Trophoblast cell (in vitro differentiated cells and primary cell): ENCODE measurements at regions not wholly inside any gene's neighbourhood (a gene's known extent, or its start where the extent isn't known, plus 50 kb on each side); places are given as distances from the start of the nearest gene placed in this dataset.

Source experiments
- DNase-seq, 2 donors: peaks; one replicate each; pipeline ENCODE4 v3.0.0-alpha.2; 2016
- H2AFZ ChIP-seq: 2 replicates; pipeline ENCODE4 v1.6.1; 2013; ENCODE audit warnings: low read length, moderate library complexity, mild to moderate bottlenecking; ENCODE audit not compliant: insufficient read depth, poor library complexity
- H2AK5ac ChIP-seq: 2 replicates; pipeline ENCODE4 v1.6.1; 2013; ENCODE audit warnings: mild to moderate bottlenecking, low read length
- H2BK120ac ChIP-seq: 2 replicates; pipeline ENCODE4 v1.6.1; 2013; ENCODE audit warnings: low read length, mild to moderate bottlenecking, moderate library complexity; ENCODE audit not compliant: insufficient read depth, poor library complexity
- H2BK12ac ChIP-seq: 2 replicates; pipeline ENCODE4 v1.6.1; 2013; ENCODE audit warnings: mild to moderate bottlenecking, low read length, moderate library complexity
- H2BK5ac ChIP-seq: 2 replicates; pipeline ENCODE4 v1.6.1; 2013; ENCODE audit warnings: low read length, low read depth, moderate library complexity, mild to moderate bottlenecking; ENCODE audit not compliant: poor library complexity
- H3K14ac ChIP-seq: 2 replicates; pipeline ENCODE4 v1.6.1; 2013; ENCODE audit warnings: mild to moderate bottlenecking, low read length
- H3K18ac ChIP-seq: 2 replicates; pipeline ENCODE4 v1.6.1; 2013; ENCODE audit warnings: mild to moderate bottlenecking, low read length
- H3K23ac ChIP-seq: 2 replicates; pipeline ENCODE4 v1.6.1; 2013; ENCODE audit warnings: low read length
- H3K27ac ChIP-seq: 2 replicates; pipeline ENCODE4 v1.5.1; 2013; ENCODE audit warnings: low read depth, mild to moderate bottlenecking, inconsistent platforms, low read length, moderate library complexity
- H3K27me3 ChIP-seq: 2 replicates; pipeline ENCODE4 v1.6.1; 2013; ENCODE audit warnings: inconsistent platforms, mild to moderate bottlenecking, low read length, moderate library complexity; ENCODE audit not compliant: insufficient read depth
- H3K36me3 ChIP-seq, 2 experiments: 1 replicate in 1 of 2; 2 replicates in 1 of 2; pipeline ENCODE4 v1.6.1; 2013; ENCODE audit warnings: low read length in 2 of 2, mild to moderate bottlenecking in 2 of 2, moderate library complexity in 1 of 2; ENCODE audit not compliant: insufficient read depth in 2 of 2, control insufficient read depth in 1 of 2
- H3K4ac ChIP-seq: 2 replicates; pipeline ENCODE4 v1.6.1; 2013; ENCODE audit warnings: low read depth, mild to moderate bottlenecking, low read length, moderate library complexity
- H3K4me1 ChIP-seq, 2 experiments: 1 replicate in 1 of 2; 2 replicates in 1 of 2; pipeline ENCODE4 v1.6.1; 2013; ENCODE audit warnings: low read length in 2 of 2, mild to moderate bottlenecking in 2 of 2, moderate library complexity in 1 of 2; ENCODE audit not compliant: insufficient read depth in 2 of 2, control insufficient read depth in 1 of 2
- H3K4me2 ChIP-seq: 2 replicates; pipeline ENCODE4 v1.6.1; 2013; ENCODE audit warnings: inconsistent platforms, mild to moderate bottlenecking, low read length, moderate library complexity
- H3K4me3 ChIP-seq: 2 replicates; pipeline ENCODE4 v1.5.1; 2013; ENCODE audit warnings: mild to moderate bottlenecking, low read depth, low read length, inconsistent platforms
- H3K79me1 ChIP-seq: one replicate; pipeline ENCODE4 v1.6.1; 2013; ENCODE audit warnings: low read length
- H3K79me2 ChIP-seq: 2 replicates; pipeline ENCODE4 v1.6.1; 2013; ENCODE audit warnings: low read length, mild to moderate bottlenecking; ENCODE audit not compliant: control insufficient read depth, insufficient read depth, poor library complexity
- H3K9ac ChIP-seq: 2 replicates; pipeline ENCODE4 v1.6.1; 2013; ENCODE audit warnings: mild to moderate bottlenecking, low read length
- H3K9me3 ChIP-seq: 2 replicates; pipeline ENCODE4 v1.6.1; 2013; ENCODE audit warnings: low read depth, mild to moderate bottlenecking, control low read depth, inconsistent platforms, low read length; ENCODE audit not compliant: insufficient read depth
- H4K12ac ChIP-seq: 2 replicates; pipeline ENCODE4 v1.6.1; 2013; ENCODE audit warnings: low read depth, mild to moderate bottlenecking, low read length, moderate library complexity
- H4K8ac ChIP-seq: 2 replicates; pipeline ENCODE4 v1.6.1; 2013; ENCODE audit warnings: low read depth, mild to moderate bottlenecking, low read length, moderate library complexity
- H4K91ac ChIP-seq: one replicate; pipeline ENCODE4 v1.6.1; 2013; ENCODE audit warnings: low read depth, mild to moderate bottlenecking, low read length, moderate library complexity
- WGBS: extraction: QIAGEN DNeasy Blood & Tissue Kit; methylation state at CpG from one replicate; pipeline ENCODE4 v1.1.7; 2013; ENCODE audit warnings: missing lambda C conversion rate; ENCODE audit not compliant: insufficient read length, insufficient coverage; ENCODE audit errors: extremely low coverage; 5-methylcytosine and 5-hydroxymethylcytosine counted together

DNA sequence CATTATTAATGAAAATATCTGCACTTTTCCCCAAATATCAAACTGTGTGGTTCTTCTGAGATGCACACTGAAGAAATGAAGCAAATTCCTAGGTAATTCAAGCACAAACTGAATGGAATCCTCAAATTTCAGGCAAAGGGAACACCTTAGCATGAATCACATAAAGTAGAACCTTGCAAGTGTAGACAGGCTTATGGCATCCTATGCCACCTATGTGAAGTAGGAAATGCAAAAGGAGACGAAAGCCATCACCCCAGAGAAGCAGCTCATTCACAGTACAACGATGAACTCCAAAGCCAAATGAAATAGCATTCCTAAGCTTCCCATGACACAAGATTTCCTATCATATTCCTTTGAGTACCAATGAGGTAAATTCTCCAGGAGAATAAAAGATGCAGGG is 461.2 kb upstream of the RUNX1 start:
- Histone ChIP-seq H2AK5ac (no peak overlapping the region), H4K91ac (no peak overlapping the region), H2BK12ac (no peak overlapping the region), H3K27ac (no peak overlapping the region), H3K23ac (no peak overlapping the region), H2AFZ (no peak overlapping the region), H4K8ac (no peak overlapping the region), H3K4me2 (no peak overlapping the region), H3K4ac (no peak overlapping the region), H4K12ac (no peak overlapping the region), H3K9ac (no peak overlapping the region), H3K4me1 (peaks cover 0 to 6% of the 10 kb centered on the region in 2 experiments), H3K18ac (no peak overlapping the region), H3K79me2 (no peaks in the 10 kb centered on the region), H2BK5ac (no peak overlapping the region), H3K79me1 (no peaks in the 10 kb centered on the region), H3K27me3 (no peaks in the 10 kb centered on the region), H3K9me3 (no peaks in the 10 kb centered on the region), H3K4me3 (no peak overlapping the region), H2BK120ac (no peak overlapping the region), H3K36me3 (no peaks in the 10 kb centered on the region), H3K14ac (no peak overlapping the region)
- DNase-seq, result no peak
- WGBS, result no CpG with 5 or more reads among the region's 2 CpGs

DNA sequence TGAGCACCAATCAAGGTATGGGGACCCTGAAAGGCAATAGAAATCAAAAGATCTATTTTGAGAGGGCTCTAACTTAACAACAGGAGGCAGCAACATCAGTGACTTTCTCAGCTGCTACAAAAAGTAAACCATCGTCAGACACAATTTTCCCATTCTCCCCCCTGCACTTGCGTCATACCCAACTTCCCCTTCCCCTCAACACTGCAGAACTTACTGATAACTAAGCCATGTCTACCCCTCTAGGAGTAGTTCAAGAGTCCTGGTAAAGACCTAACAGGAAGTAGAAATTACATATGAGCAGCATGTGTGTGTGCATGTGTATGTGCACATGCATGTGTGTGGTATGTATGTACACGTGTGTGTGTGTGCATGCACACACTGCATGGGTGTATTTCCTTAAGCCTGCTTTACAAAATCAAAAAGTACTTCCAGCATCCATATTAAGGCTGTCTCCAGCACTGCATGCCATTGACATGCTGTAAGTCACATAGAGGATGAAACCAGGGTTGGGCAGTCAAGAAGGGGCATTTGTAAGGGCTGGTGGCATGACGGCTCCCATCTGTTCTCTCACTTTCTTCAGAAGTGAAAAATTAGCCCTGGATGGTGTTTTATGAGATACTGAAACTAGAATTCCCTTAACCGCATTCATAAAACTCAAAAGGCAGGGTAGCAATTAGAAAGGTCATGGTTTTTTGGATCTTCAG is 460.1 kb upstream of the RUNX1 start:
- no peaks in the 10 kb centered on the region for H3K79me1 ChIP-seq
- H3K14ac ChIP-seq, result no peak overlapping the region
- no peak overlapping the region for H2BK120ac ChIP-seq

DNA sequence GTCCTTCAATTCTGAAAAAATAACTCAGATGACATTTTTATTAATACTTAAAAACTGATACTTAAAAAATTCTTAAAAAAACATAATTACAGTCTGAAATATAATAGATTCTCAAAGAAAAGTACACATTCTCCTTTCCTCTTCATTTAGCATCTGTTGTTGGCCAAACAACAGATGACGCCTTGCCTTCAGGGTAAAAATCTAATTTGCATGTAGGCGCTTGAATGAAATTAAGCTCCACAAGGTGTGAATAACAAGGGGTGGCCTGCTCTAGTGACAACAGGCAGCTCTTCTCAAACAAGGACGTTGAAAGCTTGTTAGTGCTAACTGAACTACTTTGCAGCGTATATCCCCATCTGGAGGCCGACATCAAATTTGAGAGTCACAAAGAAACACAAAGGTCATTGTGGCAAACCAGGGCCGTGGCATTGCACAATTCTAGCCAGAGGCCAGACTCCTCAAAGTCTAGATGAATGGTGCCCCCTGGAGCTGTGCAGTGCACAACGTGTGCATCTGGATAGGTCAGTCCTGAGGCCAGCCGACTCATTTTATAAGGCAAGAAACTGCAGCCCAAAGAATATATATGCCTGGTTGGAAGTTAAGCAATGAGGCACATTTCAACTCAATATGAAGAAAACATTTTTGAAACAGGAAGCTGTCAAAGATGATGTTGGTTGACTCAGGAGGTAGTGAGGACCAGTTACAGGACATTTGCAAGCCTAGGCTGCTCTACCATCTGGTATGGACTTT is 459.2 kb upstream of the RUNX1 start:
- WGBS, result no CpG with 5 or more reads among the region's 8 CpGs
- peak; percentile 57 to 63 for DNase-seq
- no peak overlapping the region for H3K9ac ChIP-seq

More for the DNA sequence above, 460.1 kb upstream of the RUNX1 start:
- H3K23ac ChIP-seq, result no peak overlapping the region
- H3K9me3 ChIP-seq, result no peaks in the 10 kb centered on the region
- H3K36me3 ChIP-seq, result no peaks in the 10 kb centered on the region
- WGBS, result no CpG with 5 or more reads among the region's 5 CpGs
- H2BK5ac ChIP-seq, result no peak overlapping the region
- no peak overlapping the region for H3K4me3 ChIP-seq
- DNase-seq, result no peak
- no peak overlapping the region for H4K8ac ChIP-seq
- peaks cover 0 to 6% of the 10 kb centered on the region in 2 experiments for H3K4me1 ChIP-seq
- H4K91ac ChIP-seq, result no peak overlapping the region
- no peak overlapping the region for H3K4ac ChIP-seq
- no peak overlapping the region for H4K12ac ChIP-seq
- no peak overlapping the region for H3K27ac ChIP-seq
- no peaks in the 10 kb centered on the region for H3K79me2 ChIP-seq
- H3K9ac ChIP-seq, result no peak overlapping the region
- H3K18ac ChIP-seq, result no peak overlapping the region
- no peak overlapping the region for H2AFZ ChIP-seq
- H2AK5ac ChIP-seq, result no peak overlapping the region
- peaks cover 2% of the 10 kb centered on the region for H3K27me3 ChIP-seq
- no peak overlapping the region for H3K4me2 ChIP-seq
- H2BK12ac ChIP-seq, result no peak overlapping the region

DNA sequence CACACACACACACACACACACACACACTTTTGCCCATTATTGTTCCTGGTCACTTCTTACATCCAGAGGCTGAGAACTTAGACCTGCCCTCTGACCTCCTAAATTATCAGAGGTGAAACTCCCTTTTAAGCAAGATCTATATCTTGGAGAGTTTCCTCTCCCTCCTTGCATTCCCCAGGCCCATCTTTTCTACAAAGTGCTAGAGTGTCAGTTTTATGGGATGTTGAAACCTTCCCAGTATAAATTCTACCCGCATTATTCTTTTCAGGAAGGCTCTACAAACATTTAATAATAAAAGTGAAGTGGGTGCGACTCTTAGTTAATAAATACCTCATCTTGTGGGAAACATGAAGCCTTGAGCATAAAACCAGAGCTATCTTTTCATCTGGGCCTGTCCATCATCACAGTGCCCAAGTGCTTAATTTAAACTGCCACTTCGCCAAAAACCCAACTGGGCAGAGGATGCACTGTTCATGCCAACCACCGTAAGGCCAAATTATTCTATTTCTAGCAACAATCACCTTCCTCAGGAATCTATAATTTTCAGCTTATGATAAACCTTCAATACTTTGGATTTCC is 458.2 kb upstream of the RUNX1 start:
- Histone ChIP-seq H3K36me3 (no peaks in the 10 kb centered on the region), H3K4ac (no peak overlapping the region), H3K27me3 (peaks cover 2% of the 10 kb centered on the region), H3K18ac (no peak overlapping the region), H3K4me1 (peaks cover 0 to 6% of the 10 kb centered on the region in 2 experiments), H4K8ac (no peak overlapping the region), H3K9ac (no peak overlapping the region), H2AFZ (no peak overlapping the region), H2BK120ac (no peak overlapping the region), H3K27ac (no peak overlapping the region), H2BK12ac (no peak overlapping the region), H4K91ac (no peak overlapping the region), H3K9me3 (no peaks in the 10 kb centered on the region), H3K4me3 (no peak overlapping the region), H3K14ac (no peak overlapping the region), H3K4me2 (no peak overlapping the region), H2BK5ac (no peak overlapping the region), H3K79me1 (no peaks in the 10 kb centered on the region), H4K12ac (no peak overlapping the region), H2AK5ac (no peak overlapping the region), H3K79me2 (no peaks in the 10 kb centered on the region), H3K23ac (no peak overlapping the region)
- no peak for DNase-seq
- WGBS, result no CpG with 5 or more reads among the region's 4 CpGs

More for the DNA sequence above, 459.2 kb upstream of the RUNX1 start:
- H4K8ac ChIP-seq, result no peak overlapping the region
- H2BK12ac ChIP-seq, result no peak overlapping the region
- no peaks in the 10 kb centered on the region for H3K36me3 ChIP-seq
- no peak overlapping the region for H3K18ac ChIP-seq
- peaks cover 0 to 6% of the 10 kb centered on the region in 2 experiments for H3K4me1 ChIP-seq
- H3K23ac ChIP-seq, result no peak overlapping the region
- no peak overlapping the region for H2BK120ac ChIP-seq
- no peaks in the 10 kb centered on the region for H3K79me1 ChIP-seq
- H2AFZ ChIP-seq, result no peak overlapping the region
- no peak overlapping the region for H3K27ac ChIP-seq
- peaks cover 2% of the 10 kb centered on the region for H3K27me3 ChIP-seq
- no peak overlapping the region for H3K4ac ChIP-seq
- no peak overlapping the region for H3K14ac ChIP-seq
- H4K12ac ChIP-seq, result no peak overlapping the region
- H4K91ac ChIP-seq, result no peak overlapping the region
- H3K4me3 ChIP-seq, result no peak overlapping the region
- no peaks in the 10 kb centered on the region for H3K9me3 ChIP-seq
- no peak overlapping the region for H2AK5ac ChIP-seq
- no peak overlapping the region for H2BK5ac ChIP-seq
- H3K79me2 ChIP-seq, result no peaks in the 10 kb centered on the region
- no peak overlapping the region for H3K4me2 ChIP-seq
